WTC11 (cell line): ENCODE measurements at regions not wholly inside any gene's neighbourhood (a gene's known extent, or its start where the extent isn't known, plus 50 kb on each side); places are given as distances from the start of the nearest gene placed in this dataset.

Experiments used
- ATAC-seq: fragments of 200-7000 bp; cut with Tn5 transposase; 2 replicates; pipeline ENCODE4 v1.10.0; 2021; ENCODE audit warnings: mild to moderate bottlenecking, moderate library complexity
- CTCF ChIA-PET: fragments of 300-600 bp; sonication (Branson Sonifier 250); formaldehyde crosslinking; loops from one replicate; lab custom pipeline; 2021; ENCODE audit warnings: antibody characterized with exemption; lab: Charles Lee
- POLR2A ChIA-PET: fragments of 350-600 bp; sonication (Branson Sonifier 250); formaldehyde crosslinking; loops from one replicate; lab custom pipeline; 2021; ENCODE audit warnings: antibody characterized with exemption; lab: Charles Lee
- DNase-seq: peaks from one replicate; pipeline ENCODE4 v3.0.0; 2021; ENCODE audit warnings: low spot score
- H3K27ac Mint-ChIP-seq: 2 replicates; pipeline ENCODE4 v1.8.0; 2021; ENCODE audit warnings: mixed read lengths
- H3K27me3 Mint-ChIP-seq: 2 replicates; pipeline ENCODE4 v1.8.0; 2021; ENCODE audit warnings: low read depth, mild to moderate bottlenecking, moderate library complexity, mixed read lengths
- H3K36me3 Mint-ChIP-seq: 2 replicates; pipeline ENCODE4 v1.8.0; 2021; ENCODE audit warnings: mixed read lengths
- H3K4me1 Mint-ChIP-seq: 2 replicates; pipeline ENCODE4 v1.8.0; 2022; ENCODE audit warnings: mixed read lengths
- H3K4me3 Mint-ChIP-seq: 2 replicates; pipeline ENCODE4 v1.8.0; 2021; ENCODE audit warnings: mild to moderate bottlenecking, moderate library complexity, mixed read lengths
- H3K9me3 Mint-ChIP-seq: 2 replicates; pipeline ENCODE4 v1.8.0; 2021; ENCODE audit warnings: mixed read lengths
- ARID4B ChIP-seq: sonication (generic); formaldehyde crosslinking; IDR thresholded peaks from 2 replicates; pipeline ENCODE4 v1.8.0; 2023; ENCODE audit warnings: missing genetic modification reagents, mild to moderate bottlenecking, borderline replicate concordance
- E2F1 ChIP-seq: sonication (generic); formaldehyde crosslinking; IDR thresholded peaks from 2 replicates; pipeline ENCODE4 v1.8.0; 2022; ENCODE audit warnings: mild to moderate bottlenecking, missing genetic modification reagents
- ELF4 ChIP-seq: sonication (generic); formaldehyde crosslinking; IDR thresholded peaks from 2 replicates; pipeline ENCODE4 v1.8.1; 2022; ENCODE audit warnings: low read depth, mild to moderate bottlenecking, moderate library complexity, missing genetic modification reagents
- ETV6 ChIP-seq: sonication (generic); formaldehyde crosslinking; IDR thresholded peaks from 2 replicates; pipeline ENCODE4 v1.8.1; 2022; ENCODE audit warnings: mild to moderate bottlenecking, missing genetic modification reagents
- GRHL2 ChIP-seq: fragments of 250-450 bp; sonication (Bioruptor Pico); IDR thresholded peaks from 2 replicates; pipeline ENCODE4 v1.8.0; 2022; ENCODE audit warnings: mild to moderate bottlenecking, moderate library complexity; ENCODE audit not compliant: insufficient replicate concordance, severe bottlenecking
- GTF2I ChIP-seq: fragments of 250-450 bp; sonication (Bioruptor Pico); conservative IDR thresholded peaks from 2 replicates; pipeline ENCODE4 v1.4.0; 2021; ENCODE audit warnings: mild to moderate bottlenecking
- HMGA2 ChIP-seq: fragments of 250-450 bp; sonication (Bioruptor Pico); IDR thresholded peaks from 2 replicates; pipeline ENCODE4 v1.4.0; 2021; ENCODE audit warnings: mild to moderate bottlenecking, moderate library complexity
- JAZF1 ChIP-seq: fragments of 250-450 bp; sonication (Bioruptor Pico); IDR thresholded peaks from 2 replicates; pipeline ENCODE4 v1.9.0; 2021; ENCODE audit warnings: moderate library complexity, mild to moderate bottlenecking, inconsistent platforms
- JUN ChIP-seq: sonication (generic); formaldehyde crosslinking; IDR thresholded peaks from 2 replicates; pipeline ENCODE4 v1.8.0; 2023; ENCODE audit warnings: mild to moderate bottlenecking, missing genetic modification reagents
- MAX ChIP-seq: sonication (generic); formaldehyde crosslinking; IDR thresholded peaks from 2 replicates; pipeline ENCODE4 v1.8.0; 2022; ENCODE audit warnings: mild to moderate bottlenecking, missing genetic modification reagents
- NFYB ChIP-seq: sonication (generic); formaldehyde crosslinking; conservative IDR thresholded peaks from 2 replicates; pipeline ENCODE4 v1.8.0; 2022; ENCODE audit warnings: low read depth, missing genetic modification reagents
- NR2C2 ChIP-seq: sonication (generic); formaldehyde crosslinking; IDR thresholded peaks from 2 replicates; pipeline ENCODE4 v1.8.0; 2022; ENCODE audit warnings: mild to moderate bottlenecking, missing genetic modification reagents
- RORB ChIP-seq: fragments of 250-450 bp; sonication (Bioruptor Pico); IDR thresholded peaks from 2 replicates; pipeline ENCODE4 v1.9.0; 2021; ENCODE audit warnings: mild to moderate bottlenecking
- SMAD3 ChIP-seq: sonication (generic); formaldehyde crosslinking; IDR thresholded peaks from 2 replicates; pipeline ENCODE4 v1.8.0; 2022; ENCODE audit warnings: missing genetic modification reagents, mild to moderate bottlenecking, borderline replicate concordance
- STAT6 ChIP-seq: sonication (generic); formaldehyde crosslinking; conservative IDR thresholded peaks from 2 replicates; pipeline ENCODE4 v1.8.1; 2023; ENCODE audit warnings: mild to moderate bottlenecking, low read depth, missing genetic modification reagents, moderate library complexity
- TCF7 ChIP-seq: sonication (generic); formaldehyde crosslinking; IDR thresholded peaks from 2 replicates; pipeline ENCODE4 v1.8.0; 2022; ENCODE audit warnings: mild to moderate bottlenecking, low read depth, missing genetic modification reagents, moderate library complexity
- TEAD1 ChIP-seq: sonication (generic); formaldehyde crosslinking; IDR thresholded peaks from 2 replicates; pipeline ENCODE4 v1.8.0; 2022; ENCODE audit warnings: mild to moderate bottlenecking, missing genetic modification reagents
- ZNF138 ChIP-seq: sonication (generic); formaldehyde crosslinking; conservative IDR thresholded peaks from 2 replicates; pipeline ENCODE4 v1.8.1; 2022; ENCODE audit warnings: mild to moderate bottlenecking, moderate library complexity, missing genetic modification reagents
- ZNF219 ChIP-seq: sonication (generic); formaldehyde crosslinking; IDR thresholded peaks from 2 replicates; pipeline ENCODE4 v1.8.0; 2023; ENCODE audit warnings: missing genetic modification reagents, mild to moderate bottlenecking, borderline replicate concordance

GRCh38 chr1:221605569-221605968, 136.3 kb downstream of the DUSP10 start:
- ATAC-seq = no peak
- POLR2A ChIA-PET = no interaction called here
- no peak overlapping the region for H3K4me3 Mint-ChIP-seq
- no peak for TF ChIP-seq ETV6
- TF ChIP-seq NFYB (CRISPR knock-in tag) = no peak
- TF ChIP-seq E2F1 = no peak
- TF ChIP-seq, all 79 proteins: peak for 0
- Mint-ChIP-seq H3K9me3 (peaks cover 6% of the 10 kb centered on the region), H3K4me1 (peaks cover 4% of the 10 kb centered on the region; the same call in 1 of the 2 replicates), H3K36me3 (0 out of 2 replicates have a peak, but pooled peaks cover 2% of the 10 kb centered on the region), H3K27me3 (no peaks in the 10 kb centered on the region), H3K27ac (no peak overlapping the region)
- CTCF ChIA-PET = no interaction called here
- no peak for DNase-seq

- CTCF ChIA-PET = no interaction called here
- H3K27ac Mint-ChIP-seq = no peak overlapping the region
- TF ChIP-seq ARID4B (CRISPR knock-in tag) = no peak
- no peak for TF ChIP-seq SMAD3 (CRISPR knock-in tag)
- TF ChIP-seq TEAD1 (CRISPR knock-in tag) = no peak
- TF ChIP-seq MAX (CRISPR knock-in tag) = no peak
- no peak for TF ChIP-seq NFYB (CRISPR knock-in tag)
- TF ChIP-seq HMGA2 (CRISPR knock-in tag) = no peak
- no peak for TF ChIP-seq ELF4
- no peak for TF ChIP-seq GTF2I (CRISPR knock-in tag)
- no peak for TF ChIP-seq TCF7 (CRISPR knock-in tag)
- no peak for TF ChIP-seq GRHL2 (CRISPR knock-in tag)
- no peak for TF ChIP-seq STAT6 (CRISPR knock-in tag)
These were observed 135.6 kb downstream of the DUSP10 start for GRCh38 chr1:221606256-221606655.

GRCh38 chr1:221608835-221609320, 133.0 kb downstream of the DUSP10 start:
- DNase-seq = no peak
- ChIA-PET POLR2A (no interaction called here), CTCF (interaction anchor here (0.7 kb wide), 1 partner anchor 56 kb away, joined by 3 read pairs; no protein-coding TSS in a partner anchor)
- Mint-ChIP-seq H3K27me3 (no peaks in the 10 kb centered on the region), H3K4me1 (peaks cover 8% of the 10 kb centered on the region), H3K9me3 (peaks cover 6% of the 10 kb centered on the region), H3K27ac (no peak overlapping the region), H3K4me3 (no peak overlapping the region), H3K36me3 (0 out of 2 replicates have a peak, but pooled peaks cover 2% of the 10 kb centered on the region)
- ATAC-seq = no peak
- TF ChIP-seq ARID4B (CRISPR knock-in tag) (no peak), NR2C2 (CRISPR knock-in tag) (no peak), ZNF138 (CRISPR knock-in tag) (no peak), JUN (CRISPR knock-in tag) (no peak), ZNF219 (CRISPR knock-in tag) (no peak), RORB (no peak), JAZF1 (CRISPR knock-in tag) (no peak), TEAD1 (CRISPR knock-in tag) (no peak)

More at GRCh38 chr1:221606256-221606655, 135.6 kb downstream of the DUSP10 start:
- H3K27me3 Mint-ChIP-seq = no peaks in the 10 kb centered on the region
- H3K4me3 Mint-ChIP-seq = no peak overlapping the region
- H3K36me3 Mint-ChIP-seq = 0 out of 2 replicates have a peak, but pooled peaks cover 2% of the 10 kb centered on the region
- POLR2A ChIA-PET = no interaction called here
- H3K4me1 Mint-ChIP-seq = peaks cover 4% of the 10 kb centered on the region; the same call in 1 of the 2 replicates
- ATAC-seq (no peak), DNase-seq (no peak)
- peaks cover 6% of the 10 kb centered on the region for H3K9me3 Mint-ChIP-seq
